HG02840 (cell line): ENCODE measurements at regions not wholly inside any gene's neighbourhood (a gene's known extent, or its start where the extent isn't known, plus 50 kb on each side); places are given as distances from the start of the nearest gene placed in this dataset.

ENCODE experiments used
- ATAC-seq: cut with Tn5 transposase; IDR thresholded peaks from one replicate; pipeline ENCODE4 v1.9.1; 2021; ENCODE audit warnings: mild to moderate bottlenecking, moderate library complexity, moderate number of reproducible peaks; ENCODE audit not compliant: unreplicated experiment, low FRiP score

GRCh38 chr7:36002900-36003299, 150.2 kb upstream of the EEPD1 start:
- ATAC-seq: no peak

GRCh38 chr7:36003343-36003742, 149.7 kb upstream of the EEPD1 start:
- ATAC-seq: no peak

GRCh38 chr7:36005293-36005692, 147.8 kb upstream of the EEPD1 start:
- ATAC-seq: no peak

GRCh38 chr7:36005876-36006275, 147.2 kb upstream of the EEPD1 start:
- no peak for ATAC-seq

GRCh38 chr7:36006636-36007229, 146.3 kb upstream of the EEPD1 start:
- no peak for ATAC-seq

- ATAC-seq: no peak
These were observed 142.1 kb upstream of the EEPD1 start for GRCh38 chr7:36010656-36011587.

- no peak for ATAC-seq
These were observed 141.5 kb upstream of the EEPD1 start for GRCh38 chr7:36011588-36011965.

- ATAC-seq: no peak
These were observed 139.6 kb upstream of the EEPD1 start for GRCh38 chr7:36013246-36014014.

- no peak for ATAC-seq
These were observed 138.1 kb upstream of the EEPD1 start for GRCh38 chr7:36014961-36015360.

GRCh38 chr7:36015733-36016132, 137.3 kb upstream of the EEPD1 start:
- ATAC-seq: no peak

- no peak for ATAC-seq
These were observed 136.4 kb upstream of the EEPD1 start for GRCh38 chr7:36016648-36017047.

GRCh38 chr7:36017111-36017510, 135.9 kb upstream of the EEPD1 start:
- ATAC-seq: no peak

- no peak for ATAC-seq
These were observed 134.1 kb upstream of the EEPD1 start for GRCh38 chr7:36018816-36019484.

GRCh38 chr7:36019538-36019937, 133.5 kb upstream of the EEPD1 start:
- no peak for ATAC-seq

GRCh38 chr7:36019980-36020379, 133.1 kb upstream of the EEPD1 start:
- no peak for ATAC-seq

- ATAC-seq: no peak
These were observed 131.7 kb upstream of the EEPD1 start for GRCh38 chr7:36021367-36021766.

- no peak for ATAC-seq
These were observed 131.0 kb upstream of the EEPD1 start for GRCh38 chr7:36021917-36022550.

GRCh38 chr7:36023033-36023560, 130.0 kb upstream of the EEPD1 start:
- ATAC-seq: no peak

- ATAC-seq: no peak
These were observed 127.9 kb upstream of the EEPD1 start for GRCh38 chr7:36025190-36025589.

GRCh38 chr7:36029311-36029710, 123.7 kb upstream of the EEPD1 start:
- ATAC-seq: no peak
